HepG2 (cell line): ENCODE measurements at regions not wholly inside any gene's neighbourhood (a gene's known extent, or its start where the extent isn't known, plus 50 kb on each side); places are given as distances from the start of the nearest gene placed in this dataset.

Experiments
- ATAC-seq: fragments of 200-7000 bp; cut with Tn5 transposase; 3 replicates; pipeline ENCODE4 v1.9.1; 2020; ENCODE audit warnings: mild to moderate bottlenecking, moderate library complexity
- BruUV-seq: library from RNA; stranded (reverse); fragments of 400-500 nt; replicated peaks from 2 replicates; lab custom pipeline; 2021; lab: Mats Ljungman, UMichigan
- CTCF ChIA-PET: fragments of 300-600 bp; formaldehyde crosslinking; extraction: SDS; loops from one replicate; lab custom pipeline; 2021; ENCODE audit warnings: low total read pairs, inconsistent platforms, low intra/inter-chr PET ratio; lab: Yijun Ruan, JAX
- POLR2A ChIA-PET: fragments of 350-600 bp; sonication (Branson Sonifier 250); formaldehyde crosslinking; loops from one replicate; lab custom pipeline; 2020; ENCODE audit warnings: antibody characterized with exemption, inconsistent platforms; lab: Yijun Ruan, JAX
- DNase-seq: peaks from one replicate; pipeline ENCODE4 v3.0.0-alpha.2; 2015; ENCODE audit warnings: low spot score
- FAIRE-seq: peaks from 3 replicates; lab custom pipeline; 2011; peaks lifted over from hg19 to GRCh38; lab: Jason Lieb, UNC
- H2AFZ ChIP-seq: one replicate; pipeline ENCODE4 v1.6.1; 2011; ENCODE audit warnings: low read length, inconsistent platforms
- H3K27ac ChIP-seq: fragments of 300-600 bp; 3 replicates; pipeline ENCODE4 v1.8.0; 2011; ENCODE audit warnings: mixed run types, mild to moderate bottlenecking, mixed read lengths, low read length, inconsistent platforms; ENCODE audit not compliant: insufficient read depth; ENCODE audit errors: extremely low read length
- H3K27me3 ChIP-seq, 2 experiments: fragments of 200-600 bp in 1 of 2; 2 replicates in 1 of 2; 3 replicates in 1 of 2; pipeline versions ENCODE4 v1.6.0 to v1.8.0; 2011; ENCODE audit warnings: low read length in 2 of 2, mild to moderate bottlenecking in 2 of 2, moderate library complexity in 2 of 2, inconsistent platforms in 1 of 2; ENCODE audit not compliant: insufficient read depth in 2 of 2, control insufficient read depth in 1 of 2
- H3K36me3 ChIP-seq, 2 experiments: fragments of 200-600 bp in 1 of 2; replicated peaks in 1 of 2; 2 replicates in 1 of 2; 3 replicates in 1 of 2; pipeline versions ENCODE4 v1.5.1 to v1.8.0; 2011; ENCODE audit warnings: low read length in 2 of 2, inconsistent platforms in 1 of 2; ENCODE audit not compliant: insufficient read depth in 2 of 2, control insufficient read depth in 1 of 2
- H3K4me1 ChIP-seq: 2 replicates; pipeline ENCODE4 v1.5.1; 2012; ENCODE audit warnings: low read length, inconsistent platforms; ENCODE audit not compliant: insufficient read depth
- H3K4me2 ChIP-seq: 2 replicates; pipeline ENCODE4 v1.6.0; 2011; ENCODE audit warnings: low read depth, low read length, inconsistent platforms
- H3K4me3 ChIP-seq, 3 experiments: fragments of 200-600 bp in 1 of 3; sonication (generic), shearing (Covaris generic) in 1 of 3; replicated peaks in 1 of 3; 2 replicates each; pipeline ENCODE4 v1.5.1; 2011 to 2016; ENCODE audit warnings: low read length in 3 of 3, inconsistent platforms in 2 of 3, low read depth in 2 of 3, mild to moderate bottlenecking in 2 of 3, control low read depth in 1 of 3, mixed read lengths in 1 of 3; ENCODE audit not compliant: insufficient read depth in 1 of 3
- H3K79me2 ChIP-seq: one replicate; pipeline ENCODE4 v1.6.1; 2011; ENCODE audit warnings: low read length, inconsistent platforms; ENCODE audit not compliant: insufficient read depth
- H3K9ac ChIP-seq: 2 replicates; pipeline ENCODE4 v1.6.0; 2011; ENCODE audit warnings: mild to moderate bottlenecking, low read depth, low read length, inconsistent platforms; ENCODE audit not compliant: insufficient read depth
- H3K9me3 ChIP-seq: 2 replicates; pipeline ENCODE4 v1.5.1; 2012; ENCODE audit warnings: mild to moderate bottlenecking, low read length
- H4K20me1 ChIP-seq: 2 replicates; pipeline ENCODE4 v1.6.0; 2011; ENCODE audit warnings: inconsistent platforms, mild to moderate bottlenecking, low read length, moderate library complexity; ENCODE audit not compliant: insufficient read depth
- DR1 ChIP-seq: sonication (generic); formaldehyde crosslinking; IDR thresholded peaks from 2 replicates; pipeline ENCODE4 v1.8.0; 2021; ENCODE audit warnings: mild to moderate bottlenecking, missing genetic modification reagents, inconsistent platforms
- HIVEP1 ChIP-seq: sonication (generic); formaldehyde crosslinking; IDR thresholded peaks from 2 replicates; pipeline ENCODE4 v1.4.0; 2020; ENCODE audit warnings: mild to moderate bottlenecking, missing genetic modification reagents
- WGBS: methylation state at CpG from one replicate; pipeline ENCODE4 v1.1.6; 2017; ENCODE audit warnings: low lambda C conversion rate; 5-methylcytosine and 5-hydroxymethylcytosine counted together
- in situ Hi-C: cut with HindIII; loops from 2 replicates; pipeline ENCODE4 v1.10.0; 2017; ENCODE audit warnings: low pct_unique_long_range_greater_than_20kb; ENCODE audit not compliant: extremely low pct_ligation_motif_present
- intact Hi-C: fragments of 100-400 bp; cut with micrococcal nuclease; formaldehyde crosslinking; loops from one replicate; pipeline ENCODE4 v1.10.0; 2022; ENCODE audit not compliant: unreplicated experiment
- TF ChIP-seq, protein P1 (sequence below): sonication (generic); formaldehyde crosslinking; IDR thresholded peaks from 2 replicates; pipeline ENCODE4 v1.5.1; 2020; ENCODE audit warnings: mild to moderate bottlenecking, missing genetic modification reagents, borderline replicate concordance
- TF ChIP-seq, protein P2 (sequence below): sonication (generic); formaldehyde crosslinking; IDR thresholded peaks from 2 replicates; pipeline ENCODE4 v1.4.0; 2020; ENCODE audit warnings: missing genetic modification reagents, borderline replicate concordance

DNA sequence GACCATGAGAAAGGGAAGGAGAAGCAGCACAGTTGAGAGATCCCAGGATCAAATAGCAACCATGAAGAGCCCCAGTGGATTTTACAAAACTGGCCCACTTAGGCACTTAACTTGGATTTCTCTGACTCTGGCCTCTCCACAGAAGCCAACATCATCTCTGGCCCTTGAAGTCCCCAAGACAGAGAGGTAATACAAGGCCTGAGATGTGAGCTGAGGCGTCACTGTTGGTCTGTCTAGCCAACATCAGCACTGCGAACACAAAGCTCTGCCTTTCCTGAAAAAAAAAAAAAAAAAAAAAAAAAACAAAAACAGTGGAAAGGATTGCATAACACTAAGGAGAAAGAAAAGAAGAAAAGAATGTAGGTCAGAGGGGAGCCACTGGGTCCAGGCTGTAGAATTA is 378.3 kb downstream of the BRINP1 start:
- intact Hi-C loops, result no loop called here
- BruUV-seq, result no TSS peak
- Histone ChIP-seq H3K4me2 (no peak overlapping the region), H3K9ac (no peak overlapping the region), H2AFZ (no peak overlapping the region), H3K79me2 (no peaks in the 10 kb centered on the region), H3K4me1 (no peaks in the 10 kb centered on the region), H3K9me3 (peaks cover 90% of the 10 kb centered on the region), H3K27me3 (no peaks in the 10 kb centered on the region), H3K4me3 (no peak overlapping the region), H3K36me3 (no peaks in the 10 kb centered on the region), H3K27ac (no peak overlapping the region), H4K20me1 (no peaks in the 10 kb centered on the region)
- ATAC-seq (no peak), FAIRE-seq (no peak), DNase-seq (no peak)
- 21% methylated on average over 2 of the region's 2 CpGs for WGBS
- POLR2A ChIA-PET, result no interaction called here
- TF ChIP-seq DR1 (CRISPR knock-in tag), result no peak
- TF ChIP-seq, protein P1, sequence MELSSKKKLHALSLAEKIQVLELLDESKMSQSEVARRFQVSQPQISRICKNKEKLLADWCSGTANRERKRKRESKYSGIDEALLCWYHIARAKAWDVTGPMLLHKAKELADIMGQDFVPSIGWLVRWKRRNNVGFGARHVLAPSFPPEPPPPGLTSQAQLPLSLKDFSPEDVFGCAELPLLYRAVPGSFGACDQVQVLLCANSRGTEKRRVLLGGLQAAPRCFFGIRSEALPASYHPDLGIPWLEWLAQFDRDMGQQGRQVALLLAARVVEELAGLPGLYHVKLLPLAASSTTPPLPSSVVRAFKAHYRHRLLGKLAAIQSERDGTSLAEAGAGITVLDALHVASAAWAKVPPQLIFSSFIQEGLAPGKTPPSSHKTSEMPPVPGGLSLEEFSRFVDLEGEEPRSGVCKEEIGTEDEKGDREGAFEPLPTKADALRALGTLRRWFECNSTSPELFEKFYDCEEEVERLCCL (CRISPR knock-in tag), result no peak
- TF ChIP-seq, protein P2, sequence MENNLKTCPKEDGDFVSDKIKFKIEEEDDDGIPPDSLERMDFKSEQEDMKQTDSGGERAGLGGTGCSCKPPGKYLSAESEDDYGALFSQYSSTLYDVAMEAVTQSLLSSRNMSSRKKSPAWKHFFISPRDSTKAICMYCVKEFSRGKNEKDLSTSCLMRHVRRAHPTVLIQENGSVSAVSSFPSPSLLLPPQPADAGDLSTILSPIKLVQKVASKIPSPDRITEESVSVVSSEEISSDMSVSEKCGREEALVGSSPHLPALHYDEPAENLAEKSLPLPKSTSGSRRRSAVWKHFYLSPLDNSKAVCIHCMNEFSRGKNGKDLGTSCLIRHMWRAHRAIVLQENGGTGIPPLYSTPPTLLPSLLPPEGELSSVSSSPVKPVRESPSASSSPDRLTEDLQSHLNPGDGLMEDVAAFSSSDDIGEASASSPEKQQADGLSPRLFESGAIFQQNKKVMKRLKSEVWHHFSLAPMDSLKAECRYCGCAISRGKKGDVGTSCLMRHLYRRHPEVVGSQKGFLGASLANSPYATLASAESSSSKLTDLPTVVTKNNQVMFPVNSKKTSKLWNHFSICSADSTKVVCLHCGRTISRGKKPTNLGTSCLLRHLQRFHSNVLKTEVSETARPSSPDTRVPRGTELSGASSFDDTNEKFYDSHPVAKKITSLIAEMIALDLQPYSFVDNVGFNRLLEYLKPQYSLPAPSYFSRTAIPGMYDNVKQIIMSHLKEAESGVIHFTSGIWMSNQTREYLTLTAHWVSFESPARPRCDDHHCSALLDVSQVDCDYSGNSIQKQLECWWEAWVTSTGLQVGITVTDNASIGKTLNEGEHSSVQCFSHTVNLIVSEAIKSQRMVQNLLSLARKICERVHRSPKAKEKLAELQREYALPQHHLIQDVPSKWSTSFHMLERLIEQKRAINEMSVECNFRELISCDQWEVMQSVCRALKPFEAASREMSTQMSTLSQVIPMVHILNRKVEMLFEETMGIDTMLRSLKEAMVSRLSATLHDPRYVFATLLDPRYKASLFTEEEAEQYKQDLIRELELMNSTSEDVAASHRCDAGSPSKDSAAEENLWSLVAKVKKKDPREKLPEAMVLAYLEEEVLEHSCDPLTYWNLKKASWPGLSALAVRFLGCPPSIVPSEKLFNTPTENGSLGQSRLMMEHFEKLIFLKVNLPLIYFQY, result no peak
- no peak for TF ChIP-seq HIVEP1 (CRISPR knock-in tag)
- in situ Hi-C loops, result no loop called here
- CTCF ChIA-PET, result no interaction called here
